HEK293T (cell line): ENCODE measurements at regions not wholly inside any gene's neighbourhood (a gene's known extent, or its start where the extent isn't known, plus 50 kb on each side); places are given as distances from the start of the nearest gene placed in this dataset.

Experiments
- CTCF ChIA-PET: fragments of 350-600 bp; formaldehyde crosslinking; extraction: SDS; loops from one replicate; lab custom pipeline; 2021; ENCODE audit warnings: antibody characterized with exemption, inconsistent platforms; lab: Yijun Ruan, JAX
- POLR2A ChIA-PET: fragments of 350-600 bp; formaldehyde crosslinking; extraction: SDS; loops from one replicate; lab custom pipeline; 2020; ENCODE audit warnings: antibody characterized with exemption, inconsistent platforms; lab: Yijun Ruan, JAX
- DNase-seq: peaks from one replicate; pipeline ENCODE4 v3.0.0; 2012; ENCODE audit warnings: mixed read lengths; ENCODE audit errors: extremely low spot score
- ARNT ChIP-seq: fragments of 450-650 bp; IDR thresholded peaks from 2 replicates; pipeline ENCODE4 v1.6.1; 2017; ENCODE audit warnings: mild to moderate bottlenecking
- BHLHE40 ChIP-seq: fragments of 450-650 bp; IDR thresholded peaks from 2 replicates; pipeline ENCODE4 v1.6.1; 2016; ENCODE audit warnings: mild to moderate bottlenecking, moderate library complexity, borderline replicate concordance
- CTBP1 ChIP-seq: fragments of 450-650 bp; IDR thresholded peaks from 2 replicates; pipeline ENCODE4 v1.6.1; 2016; ENCODE audit warnings: borderline replicate concordance
- ELF4 ChIP-seq: fragments of 450-650 bp; IDR thresholded peaks from 2 replicates; pipeline ENCODE4 v1.6.1; 2017; ENCODE audit warnings: antibody characterized with exemption
- FOXA1 ChIP-seq: fragments of 450-650 bp; IDR thresholded peaks from 2 replicates; pipeline ENCODE4 v1.6.1; 2016; ENCODE audit warnings: mild to moderate bottlenecking
- FOXK2 ChIP-seq: fragments of 450-650 bp; IDR thresholded peaks from 2 replicates; pipeline ENCODE4 v1.6.1; 2016; ENCODE audit warnings: mild to moderate bottlenecking
- FOXM1 ChIP-seq: fragments of 450-650 bp; IDR thresholded peaks from 2 replicates; pipeline ENCODE4 v1.6.1; 2017; ENCODE audit warnings: mild to moderate bottlenecking, borderline replicate concordance
- HDGF ChIP-seq: fragments of 450-650 bp; IDR thresholded peaks from 2 replicates; pipeline ENCODE4 v1.6.1; 2017; ENCODE audit warnings: antibody characterized with exemption, borderline replicate concordance
- L3MBTL2 ChIP-seq: fragments of 450-650 bp; conservative IDR thresholded peaks from 2 replicates; pipeline ENCODE4 v1.6.1; 2016; ENCODE audit warnings: mild to moderate bottlenecking
- LEF1 ChIP-seq: fragments of 450-650 bp; IDR thresholded peaks from 2 replicates; pipeline ENCODE4 v1.6.1; 2017; ENCODE audit warnings: mild to moderate bottlenecking, borderline replicate concordance
- NFRKB ChIP-seq: fragments of 450-650 bp; IDR thresholded peaks from 2 replicates; pipeline ENCODE4 v1.6.1; 2016; ENCODE audit warnings: mild to moderate bottlenecking, moderate library complexity
- SP1 ChIP-seq: fragments of 450-650 bp; IDR thresholded peaks from 2 replicates; pipeline ENCODE4 v1.6.1; 2017
- SUZ12 ChIP-seq: fragments of 450-650 bp; IDR thresholded peaks from 2 replicates; pipeline ENCODE4 v1.6.1; 2016; ENCODE audit warnings: mild to moderate bottlenecking
- TARDBP ChIP-seq: fragments of 450-650 bp; IDR thresholded peaks from 2 replicates; pipeline ENCODE4 v1.6.1; 2016
- ZNF384 ChIP-seq: fragments of 450-650 bp; IDR thresholded peaks from 2 replicates; pipeline ENCODE4 v1.6.1; 2016
- TF ChIP-seq, protein P1 (sequence below): fragments of 450-650 bp; IDR thresholded peaks from 2 replicates; pipeline ENCODE4 v1.6.1; 2016

DNA sequence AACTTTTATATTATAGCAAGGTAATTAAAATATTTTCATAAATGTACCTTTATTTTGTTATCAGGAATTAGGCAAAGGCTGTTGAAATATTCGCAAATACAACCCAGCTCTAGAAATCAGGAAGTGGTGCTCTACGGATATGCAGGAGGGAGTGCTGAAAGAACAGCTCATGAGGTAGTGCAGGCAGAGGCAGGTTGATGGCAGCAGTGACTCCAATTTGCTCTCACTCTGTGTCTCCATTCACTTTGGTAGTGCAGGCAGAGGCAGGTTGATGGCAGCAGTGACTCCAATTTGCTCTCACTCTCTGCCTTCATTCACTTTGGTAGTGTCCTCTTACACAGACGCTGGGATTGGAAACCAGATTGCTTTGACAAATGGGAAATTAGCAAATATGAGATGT, 277.9 kb downstream of the TRIML1 start:
- DNase-seq = no peak
- TF ChIP-seq SUZ12 = no peak
- no peak for TF ChIP-seq BHLHE40
- no peak for TF ChIP-seq SP1
- no peak for TF ChIP-seq ELF4
- TF ChIP-seq, protein P1, sequence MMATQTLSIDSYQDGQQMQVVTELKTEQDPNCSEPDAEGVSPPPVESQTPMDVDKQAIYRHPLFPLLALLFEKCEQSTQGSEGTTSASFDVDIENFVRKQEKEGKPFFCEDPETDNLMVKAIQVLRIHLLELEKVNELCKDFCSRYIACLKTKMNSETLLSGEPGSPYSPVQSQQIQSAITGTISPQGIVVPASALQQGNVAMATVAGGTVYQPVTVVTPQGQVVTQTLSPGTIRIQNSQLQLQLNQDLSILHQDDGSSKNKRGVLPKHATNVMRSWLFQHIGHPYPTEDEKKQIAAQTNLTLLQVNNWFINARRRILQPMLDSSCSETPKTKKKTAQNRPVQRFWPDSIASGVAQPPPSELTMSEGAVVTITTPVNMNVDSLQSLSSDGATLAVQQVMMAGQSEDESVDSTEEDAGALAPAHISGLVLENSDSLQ = no peak
- TF ChIP-seq NFRKB = no peak
- no peak for TF ChIP-seq ZNF384
- TF ChIP-seq L3MBTL2 = no peak
- no peak for TF ChIP-seq ARNT
- TF ChIP-seq FOXM1 = no peak
- no peak for TF ChIP-seq FOXK2
- no peak for TF ChIP-seq CTBP1
- no peak for TF ChIP-seq TARDBP
- no peak for TF ChIP-seq HDGF
- no peak for TF ChIP-seq FOXA1
- no peak for TF ChIP-seq LEF1
- ChIA-PET POLR2A (no interaction called here), CTCF (no interaction called here)

DNA sequence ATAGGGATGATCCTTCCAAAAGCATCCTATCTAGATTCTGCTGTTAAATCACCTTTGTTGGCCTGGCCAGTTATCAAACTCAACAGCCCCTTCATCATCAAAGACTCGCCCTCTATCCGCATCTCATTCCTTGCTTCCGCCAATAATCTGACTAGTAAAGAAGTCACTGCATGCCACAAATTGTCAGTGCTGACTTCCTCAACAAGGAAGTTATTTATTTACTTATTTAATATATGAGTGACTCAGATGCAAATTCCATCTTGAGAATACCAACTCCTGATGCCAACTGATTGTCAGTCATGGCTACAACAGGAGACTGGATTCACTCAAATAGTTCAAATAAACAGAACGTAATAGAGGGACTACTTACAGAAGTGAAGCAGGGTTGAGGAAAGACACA, 283.8 kb downstream of the TRIML1 start:
- TF ChIP-seq BHLHE40 (no peak), LEF1 (no peak), CTBP1 (no peak), FOXM1 (no peak), ELF4 (no peak), FOXK2 (no peak), TARDBP (no peak), SP1 (no peak), SUZ12 (no peak), ARNT (no peak), ZNF384 (no peak), NFRKB (no peak), FOXA1 (no peak), L3MBTL2 (no peak), HDGF (no peak)
- TF ChIP-seq, protein P1 = no peak
- DNase-seq = no peak
- POLR2A ChIA-PET = no interaction called here
- CTCF ChIA-PET = no interaction called here

DNA sequence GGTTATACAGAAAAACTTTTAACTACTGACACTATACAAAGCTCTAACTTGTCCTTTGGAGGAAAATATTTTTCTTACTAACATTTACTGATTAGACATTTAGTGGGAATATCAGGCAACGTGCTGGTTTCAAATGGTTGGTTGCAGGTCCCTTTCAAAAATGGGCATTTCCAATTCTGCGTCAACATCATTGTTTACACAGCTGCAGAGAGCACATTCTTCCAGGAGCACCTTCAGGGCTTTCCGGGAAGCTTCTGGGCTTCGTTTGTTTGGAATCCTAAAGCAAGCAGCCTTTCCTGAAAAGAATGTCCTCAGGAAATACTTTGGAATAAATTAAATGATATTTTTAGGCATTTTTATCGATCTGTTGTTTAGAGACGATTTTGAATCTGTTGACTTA, 289.7 kb downstream of the TRIML1 start:
- ChIA-PET CTCF (no interaction called here), POLR2A (no interaction called here)
- DNase-seq = no peak
- TF ChIP-seq FOXK2 (no peak), ARNT (no peak)

DNA sequence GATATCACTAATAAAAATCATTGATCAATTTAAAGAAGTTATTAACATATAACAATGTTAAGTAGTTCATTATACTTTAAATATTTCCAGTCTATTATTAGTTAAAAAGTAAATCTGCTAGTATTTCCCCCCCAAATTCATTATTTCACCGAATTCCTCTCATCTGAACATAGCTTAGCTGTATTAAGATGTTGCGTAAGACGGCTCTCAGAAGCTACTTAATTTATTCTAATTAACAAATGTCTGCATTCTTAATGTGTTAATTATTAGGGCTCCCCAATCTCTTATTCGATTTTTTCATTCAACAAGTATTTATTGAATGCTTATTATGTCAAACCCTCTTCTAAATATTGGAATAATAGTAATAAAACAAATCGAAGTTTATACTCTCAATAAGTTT, 290.7 kb downstream of the TRIML1 start:
- CTCF ChIA-PET = no interaction called here

DNA sequence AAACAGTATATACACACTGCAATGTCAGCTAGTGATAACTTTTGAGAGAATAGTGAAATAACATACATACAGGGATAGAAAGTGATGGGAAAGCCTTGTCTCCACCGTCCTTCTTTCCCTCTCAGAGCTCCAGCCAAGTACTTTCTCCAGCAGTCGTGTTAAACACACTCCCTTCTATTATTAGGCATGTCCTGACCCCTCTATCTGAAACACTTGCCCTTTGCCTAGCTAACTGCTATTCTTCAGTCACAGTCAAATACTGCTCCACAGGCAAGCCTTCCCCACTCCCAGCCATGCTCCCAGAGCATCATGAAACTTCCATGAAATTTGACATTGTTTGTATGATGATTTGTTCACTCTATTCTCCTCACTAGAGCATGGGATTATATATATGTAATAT, 291.1 kb downstream of the TRIML1 start:
- DNase-seq = no peak
- ChIA-PET CTCF (no interaction called here), POLR2A (no interaction called here)
- TF ChIP-seq ZNF384 = no peak
- TF ChIP-seq NFRKB = no peak
- no peak for TF ChIP-seq SP1
- TF ChIP-seq FOXA1 = no peak
- TF ChIP-seq ELF4 = no peak
- no peak for TF ChIP-seq LEF1
- TF ChIP-seq CTBP1 = no peak
- TF ChIP-seq, protein P1 = no peak
- no peak for TF ChIP-seq SUZ12
- no peak for TF ChIP-seq BHLHE40
- no peak for TF ChIP-seq L3MBTL2
- no peak for TF ChIP-seq HDGF
- TF ChIP-seq FOXK2 = no peak
- TF ChIP-seq FOXM1 = no peak
- TF ChIP-seq ARNT = no peak
- TF ChIP-seq TARDBP = no peak

More for the DNA sequence above, 290.7 kb downstream of the TRIML1 start:
- POLR2A ChIA-PET = no interaction called here
- no peak for DNase-seq
- TF ChIP-seq ARNT (no peak), SUZ12 (no peak), FOXK2 (no peak), HDGF (no peak), L3MBTL2 (no peak), ELF4 (no peak)

DNA sequence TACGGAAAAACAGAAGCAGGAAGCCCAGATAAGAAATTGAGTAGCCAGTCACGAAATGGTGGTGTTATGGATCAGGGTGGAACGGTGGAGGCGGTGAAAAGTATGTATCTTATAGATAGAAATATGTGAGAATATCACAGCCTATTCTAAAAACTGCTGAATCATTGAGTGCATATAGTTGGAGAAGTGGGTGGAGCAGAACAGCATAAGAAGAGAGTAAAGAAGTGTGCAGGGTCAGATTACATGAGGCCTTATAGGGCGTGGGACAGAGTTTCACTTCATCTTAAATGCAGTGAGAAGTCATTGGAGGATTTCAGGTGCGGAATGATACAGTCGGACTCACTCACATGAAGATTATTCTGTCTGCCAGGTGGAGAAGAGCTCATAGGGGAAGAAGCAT, 293.1 kb downstream of the TRIML1 start:
- no peak for DNase-seq
- CTCF ChIA-PET = no interaction called here
- TF ChIP-seq NFRKB = no peak
- no peak for TF ChIP-seq ELF4
- no peak for TF ChIP-seq L3MBTL2
- TF ChIP-seq CTBP1 = no peak
- TF ChIP-seq ARNT = no peak
- POLR2A ChIA-PET = no interaction called here
